HG03103 (cell line): ENCODE measurements at regions not wholly inside any gene's neighbourhood (a gene's known extent, or its start where the extent isn't known, plus 50 kb on each side); places are given as distances from the start of the nearest gene placed in this dataset.

Experiments used
- ATAC-seq: cut with Tn5 transposase; IDR thresholded peaks from one replicate; pipeline ENCODE4 v1.9.1; 2021; ENCODE audit warnings: low read depth; ENCODE audit not compliant: unreplicated experiment

GRCh38 chr3:117572786-117573185, 863.2 kb downstream of the TUSC7 start:
- no peak for ATAC-seq

GRCh38 chr3:117580806-117581205, 871.2 kb downstream of the TUSC7 start:
- no peak for ATAC-seq

GRCh38 chr3:117586161-117586560, 876.6 kb downstream of the TUSC7 start:
- no peak for ATAC-seq

GRCh38 chr3:117587416-117587815, 877.8 kb downstream of the TUSC7 start:
- no peak for ATAC-seq

- no peak for ATAC-seq
Observed at GRCh38 chr3:117589454-117589853, 879.9 kb downstream of the TUSC7 start.

GRCh38 chr3:117595615-117596014, 886.0 kb downstream of the TUSC7 start:
- ATAC-seq: no peak

- ATAC-seq: no peak
Observed at GRCh38 chr3:117596503-117596902, 886.9 kb downstream of the TUSC7 start.

GRCh38 chr3:117597865-117598264, 888.3 kb downstream of the TUSC7 start:
- ATAC-seq: no peak

GRCh38 chr3:117600112-117600511, 890.5 kb downstream of the TUSC7 start:
- ATAC-seq: no peak

- ATAC-seq: no peak
Observed at GRCh38 chr3:117600666-117601065, 891.1 kb downstream of the TUSC7 start.

GRCh38 chr3:117602058-117602644, 892.6 kb downstream of the TUSC7 start:
- no peak for ATAC-seq

GRCh38 chr3:117603097-117603496, 893.5 kb downstream of the TUSC7 start:
- ATAC-seq: peak; percentile 88

GRCh38 chr3:117606866-117607265, 897.3 kb downstream of the TUSC7 start:
- no peak for ATAC-seq

- no peak for ATAC-seq
Observed at GRCh38 chr3:117609330-117609729, 899.8 kb downstream of the TUSC7 start.

GRCh38 chr3:117610156-117610555, 900.6 kb downstream of the TUSC7 start:
- ATAC-seq: no peak

- ATAC-seq: no peak
Observed at GRCh38 chr3:117611211-117611610, 901.6 kb downstream of the TUSC7 start.

- ATAC-seq: no peak
Observed at GRCh38 chr3:117616227-117616626, 906.6 kb downstream of the TUSC7 start.

GRCh38 chr3:117617906-117618305, 908.3 kb downstream of the TUSC7 start:
- ATAC-seq: no peak

- no peak for ATAC-seq
Observed at GRCh38 chr3:117618462-117618861, 908.9 kb downstream of the TUSC7 start.

GRCh38 chr3:117619805-117620204, 910.2 kb downstream of the TUSC7 start:
- ATAC-seq: no peak

- no peak for ATAC-seq
Observed at GRCh38 chr3:117622171-117622841, 912.7 kb downstream of the TUSC7 start.

GRCh38 chr3:117624424-117624823, 914.8 kb downstream of the TUSC7 start:
- no peak for ATAC-seq
